ENCODE measurements at regions not wholly inside any gene's neighbourhood (a gene's known extent, or its start where the extent isn't known, plus 50 kb on each side); places are given as distances from the start of the nearest gene placed in this dataset.

DNA sequence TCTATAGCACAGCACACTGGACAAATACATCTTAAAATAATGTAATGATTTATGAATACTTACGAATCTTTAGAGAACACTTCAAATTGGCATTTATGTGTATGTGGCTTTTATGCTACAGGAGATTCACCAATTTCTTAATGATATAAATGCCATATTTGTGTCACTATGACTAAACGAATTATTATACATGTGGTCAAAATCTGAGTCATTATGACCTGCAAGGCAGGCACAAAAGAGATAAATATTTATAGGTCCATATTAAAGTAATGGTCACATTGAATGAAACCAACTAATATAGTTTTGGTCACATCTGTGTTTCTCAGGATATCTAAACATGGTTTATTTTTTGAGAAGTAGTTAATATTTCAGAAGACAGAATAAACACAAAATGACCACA, 232.3 kb upstream of the SEMA6D start (continued):
- TF ChIP-seq CTCF (IDR thresholded peaks at IDR 0.05; ENCODE audit: low read depth, low read length, missing input control) (no peak), NR2F2 (IDR thresholded peaks at IDR 0.05) (no peak), RXRA (IDR thresholded peaks at IDR 0.05) (no peak), HNF4A (conservative IDR thresholded peaks at IDR 0.05) (no peak)
- TF ChIP-seq, protein P1, sequence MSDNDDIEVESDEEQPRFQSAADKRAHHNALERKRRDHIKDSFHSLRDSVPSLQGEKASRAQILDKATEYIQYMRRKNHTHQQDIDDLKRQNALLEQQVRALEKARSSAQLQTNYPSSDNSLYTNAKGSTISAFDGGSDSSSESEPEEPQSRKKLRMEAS (IDR thresholded peaks at IDR 0.05) = no peak

DNA sequence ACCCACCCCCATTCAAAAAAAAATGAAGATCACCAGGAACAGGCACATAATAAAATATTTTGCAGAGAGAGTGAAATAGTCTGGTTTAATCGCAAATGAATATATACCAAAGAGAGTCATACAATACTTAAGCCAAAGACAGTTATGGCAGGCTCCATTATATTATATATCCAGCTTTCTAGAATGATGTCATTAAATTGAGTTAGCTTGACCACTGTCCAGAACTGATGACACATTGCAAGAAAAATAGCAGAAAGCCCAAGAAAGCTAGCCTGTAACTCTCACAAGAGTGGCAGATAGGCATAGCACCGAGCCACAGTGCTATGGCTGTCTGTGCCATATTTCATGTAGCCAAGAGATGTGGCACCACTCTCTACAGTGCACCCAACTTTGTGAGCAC, 231.9 kb upstream of the SEMA6D start:
- Histone ChIP-seq H3K4me3 (ENCODE audit: low read depth in 1 of 3, low read length in 3 of 3) (no peak overlapping the region), H3K27ac (ENCODE audit: low read depth in 1 of 2, low read length in 2 of 2) (no peak overlapping the region), H3K27me3 (ENCODE audit: control insufficient read depth in 4 of 4, insufficient read depth in 4 of 4, low read length in 3 of 4) (no peaks in the 10 kb centered on the region), H3K9ac (ENCODE audit: low read depth in 1 of 2, low read length in 2 of 2) (no peak overlapping the region), H3K4me1 (ENCODE audit: control insufficient read depth in 4 of 4, insufficient read depth in 4 of 4, low read length in 3 of 4) (no peaks in the 10 kb centered on the region), H3K36me3 (ENCODE audit: control insufficient read depth in 4 of 4, insufficient read depth in 3 of 4, low read depth in 1 of 4, low read length in 3 of 4) (no peaks in the 10 kb centered on the region), H3K9me3 (ENCODE audit: control insufficient read depth in 4 of 4, low read length in 3 of 4) (no peaks in the 10 kb centered on the region)
- TF ChIP-seq SP1 (IDR thresholded peaks at IDR 0.05) (no peak), TAF1 (conservative IDR thresholded peaks at IDR 0.05) (no peak), HNF4G (IDR thresholded peaks at IDR 0.05) (no peak), YY1 (IDR thresholded peaks at IDR 0.05) (no peak), NR2F2 (IDR thresholded peaks at IDR 0.05) (no peak), ATF3 (IDR thresholded peaks at IDR 0.05) (no peak)
- 92% methylated on average over 2 of the region's 2 CpGs for WGBS
- DNase-seq (ENCODE audit: low spot score) = no peak

- Histone ChIP-seq H3K4me1 (ENCODE audit: control insufficient read depth in 4 of 4, insufficient read depth in 4 of 4, low read length in 3 of 4) (no peaks in the 10 kb centered on the region), H3K27me3 (ENCODE audit: control insufficient read depth in 4 of 4, insufficient read depth in 4 of 4, low read length in 3 of 4) (no peaks in the 10 kb centered on the region), H3K9ac (ENCODE audit: low read depth in 1 of 2, low read length in 2 of 2) (no peak overlapping the region), H3K4me3 (ENCODE audit: low read depth in 1 of 3, low read length in 3 of 3) (no peak overlapping the region), H3K36me3 (ENCODE audit: control insufficient read depth in 4 of 4, insufficient read depth in 3 of 4, low read depth in 1 of 4, low read length in 3 of 4) (no peaks in the 10 kb centered on the region), H3K9me3 (ENCODE audit: control insufficient read depth in 4 of 4, low read length in 3 of 4) (no peaks in the 10 kb centered on the region), H3K27ac (ENCODE audit: low read depth in 1 of 2, low read length in 2 of 2) (no peak overlapping the region)
- TF ChIP-seq YY1 (IDR thresholded peaks at IDR 0.05) = no peak
- TF ChIP-seq, protein P2, sequence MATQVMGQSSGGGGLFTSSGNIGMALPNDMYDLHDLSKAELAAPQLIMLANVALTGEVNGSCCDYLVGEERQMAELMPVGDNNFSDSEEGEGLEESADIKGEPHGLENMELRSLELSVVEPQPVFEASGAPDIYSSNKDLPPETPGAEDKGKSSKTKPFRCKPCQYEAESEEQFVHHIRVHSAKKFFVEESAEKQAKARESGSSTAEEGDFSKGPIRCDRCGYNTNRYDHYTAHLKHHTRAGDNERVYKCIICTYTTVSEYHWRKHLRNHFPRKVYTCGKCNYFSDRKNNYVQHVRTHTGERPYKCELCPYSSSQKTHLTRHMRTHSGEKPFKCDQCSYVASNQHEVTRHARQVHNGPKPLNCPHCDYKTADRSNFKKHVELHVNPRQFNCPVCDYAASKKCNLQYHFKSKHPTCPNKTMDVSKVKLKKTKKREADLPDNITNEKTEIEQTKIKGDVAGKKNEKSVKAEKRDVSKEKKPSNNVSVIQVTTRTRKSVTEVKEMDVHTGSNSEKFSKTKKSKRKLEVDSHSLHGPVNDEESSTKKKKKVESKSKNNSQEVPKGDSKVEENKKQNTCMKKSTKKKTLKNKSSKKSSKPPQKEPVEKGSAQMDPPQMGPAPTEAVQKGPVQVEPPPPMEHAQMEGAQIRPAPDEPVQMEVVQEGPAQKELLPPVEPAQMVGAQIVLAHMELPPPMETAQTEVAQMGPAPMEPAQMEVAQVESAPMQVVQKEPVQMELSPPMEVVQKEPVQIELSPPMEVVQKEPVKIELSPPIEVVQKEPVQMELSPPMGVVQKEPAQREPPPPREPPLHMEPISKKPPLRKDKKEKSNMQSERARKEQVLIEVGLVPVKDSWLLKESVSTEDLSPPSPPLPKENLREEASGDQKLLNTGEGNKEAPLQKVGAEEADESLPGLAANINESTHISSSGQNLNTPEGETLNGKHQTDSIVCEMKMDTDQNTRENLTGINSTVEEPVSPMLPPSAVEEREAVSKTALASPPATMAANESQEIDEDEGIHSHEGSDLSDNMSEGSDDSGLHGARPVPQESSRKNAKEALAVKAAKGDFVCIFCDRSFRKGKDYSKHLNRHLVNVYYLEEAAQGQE (IDR thresholded peaks at IDR 0.05) = no peak
- TF ChIP-seq, protein P3, sequence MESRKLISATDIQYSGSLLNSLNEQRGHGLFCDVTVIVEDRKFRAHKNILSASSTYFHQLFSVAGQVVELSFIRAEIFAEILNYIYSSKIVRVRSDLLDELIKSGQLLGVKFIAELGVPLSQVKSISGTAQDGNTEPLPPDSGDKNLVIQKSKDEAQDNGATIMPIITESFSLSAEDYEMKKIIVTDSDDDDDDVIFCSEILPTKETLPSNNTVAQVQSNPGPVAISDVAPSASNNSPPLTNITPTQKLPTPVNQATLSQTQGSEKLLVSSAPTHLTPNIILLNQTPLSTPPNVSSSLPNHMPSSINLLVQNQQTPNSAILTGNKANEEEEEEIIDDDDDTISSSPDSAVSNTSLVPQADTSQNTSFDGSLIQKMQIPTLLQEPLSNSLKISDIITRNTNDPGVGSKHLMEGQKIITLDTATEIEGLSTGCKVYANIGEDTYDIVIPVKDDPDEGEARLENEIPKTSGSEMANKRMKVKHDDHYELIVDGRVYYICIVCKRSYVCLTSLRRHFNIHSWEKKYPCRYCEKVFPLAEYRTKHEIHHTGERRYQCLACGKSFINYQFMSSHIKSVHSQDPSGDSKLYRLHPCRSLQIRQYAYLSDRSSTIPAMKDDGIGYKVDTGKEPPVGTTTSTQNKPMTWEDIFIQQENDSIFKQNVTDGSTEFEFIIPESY (IDR thresholded peaks at IDR 0.05) = no peak
- no peak for TF ChIP-seq FOXA1 (IDR thresholded peaks at IDR 0.05)
- TF ChIP-seq SP1 (IDR thresholded peaks at IDR 0.05) = no peak
- WGBS = 74% methylated on average over 3 of the region's 3 CpGs
- DNase-seq (ENCODE audit: low spot score) = no peak
Measured at GRCh38 chr15:47486040-47486439, 231.3 kb upstream of the SEMA6D start.
